ENCODE measurements at regions not wholly inside any gene's neighbourhood (a gene's known extent, or its start where the extent isn't known, plus 50 kb on each side); places are given as distances from the start of the nearest gene placed in this dataset.

- DNase-seq (no peak), ATAC-seq (no peak)
- H3K36me3 ChIP-seq = no peaks in the 10 kb centered on the region
- TF ChIP-seq, protein P1, sequence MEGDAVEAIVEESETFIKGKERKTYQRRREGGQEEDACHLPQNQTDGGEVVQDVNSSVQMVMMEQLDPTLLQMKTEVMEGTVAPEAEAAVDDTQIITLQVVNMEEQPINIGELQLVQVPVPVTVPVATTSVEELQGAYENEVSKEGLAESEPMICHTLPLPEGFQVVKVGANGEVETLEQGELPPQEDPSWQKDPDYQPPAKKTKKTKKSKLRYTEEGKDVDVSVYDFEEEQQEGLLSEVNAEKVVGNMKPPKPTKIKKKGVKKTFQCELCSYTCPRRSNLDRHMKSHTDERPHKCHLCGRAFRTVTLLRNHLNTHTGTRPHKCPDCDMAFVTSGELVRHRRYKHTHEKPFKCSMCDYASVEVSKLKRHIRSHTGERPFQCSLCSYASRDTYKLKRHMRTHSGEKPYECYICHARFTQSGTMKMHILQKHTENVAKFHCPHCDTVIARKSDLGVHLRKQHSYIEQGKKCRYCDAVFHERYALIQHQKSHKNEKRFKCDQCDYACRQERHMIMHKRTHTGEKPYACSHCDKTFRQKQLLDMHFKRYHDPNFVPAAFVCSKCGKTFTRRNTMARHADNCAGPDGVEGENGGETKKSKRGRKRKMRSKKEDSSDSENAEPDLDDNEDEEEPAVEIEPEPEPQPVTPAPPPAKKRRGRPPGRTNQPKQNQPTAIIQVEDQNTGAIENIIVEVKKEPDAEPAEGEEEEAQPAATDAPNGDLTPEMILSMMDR (IDR thresholded peaks at IDR 0.05) = no peak
- intact Hi-C loops (cut with DNase I) = no loop called here
- H3K27me3 ChIP-seq = no peaks in the 10 kb centered on the region
- peaks cover 0 to 5% (median 0%) of the 10 kb centered on the region in 9 donors for H3K4me1 ChIP-seq
- H3K27ac ChIP-seq = no peak overlapping the region
- H3K9me3 ChIP-seq = peaks cover 0 to 24% (median 0%) of the 10 kb centered on the region in 11 donors
- 27 to 37% methylated on average over 1 of the region's 1 CpG for WGBS, 2 donors
- H3K4me3 ChIP-seq = no peak overlapping the region
Measured at GRCh38 chr13:44074611-44075010, 194.9 kb downstream of the LACC1 start.

DNA sequence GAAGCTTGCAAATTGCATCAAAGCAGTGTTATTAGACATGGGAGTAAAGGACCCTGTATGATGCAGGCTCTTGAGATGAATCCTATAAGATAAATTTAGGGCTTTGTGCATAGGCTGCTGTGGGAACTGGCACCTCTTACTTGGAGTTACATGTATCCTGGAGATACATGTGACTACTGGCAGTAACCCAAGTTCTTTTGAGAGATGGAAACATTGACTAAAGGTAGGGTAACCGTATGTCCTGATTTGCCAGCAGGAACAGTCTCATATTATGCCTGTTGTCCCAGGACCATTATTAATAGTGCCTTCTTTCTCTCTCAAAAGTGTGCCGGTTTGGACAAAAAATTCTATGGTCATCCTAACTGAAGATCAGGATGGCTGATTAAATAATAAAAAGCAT lies 195.4 kb downstream of the LACC1 start:
- WGBS, 2 donors = 54 to 65% methylated on average over 2 of the region's 2 CpGs

GRCh38 chr13:44078806-44079376 lies 199.2 kb downstream of the LACC1 start:
- TF ChIP-seq, protein P1 (IDR thresholded peaks at IDR 0.05) = no peak
- ATAC-seq = no peak
- no peaks in the 10 kb centered on the region for H3K36me3 ChIP-seq
- no peak for DNase-seq
- 59% methylated on average over 5 of the region's 5 CpGs for WGBS, 2 donors
- no peak overlapping the region for H3K4me3 ChIP-seq
- H3K4me1 ChIP-seq = peaks cover 0 to 5% (median 0%) of the 10 kb centered on the region in 9 donors
- no peak overlapping the region for H3K27ac ChIP-seq
- H3K27me3 ChIP-seq = no peaks in the 10 kb centered on the region
- intact Hi-C loops (cut with DNase I) = no loop called here
- H3K9me3 ChIP-seq = peaks cover 0 to 4% (median 0%) of the 10 kb centered on the region in 11 donors

More for the DNA sequence above, 195.4 kb downstream of the LACC1 start:
- peaks cover 0 to 24% (median 0%) of the 10 kb centered on the region in 11 donors for H3K9me3 ChIP-seq
- intact Hi-C loops (cut with DNase I) = no loop called here
- H3K27me3 ChIP-seq = no peaks in the 10 kb centered on the region
- TF ChIP-seq, protein P1 (IDR thresholded peaks at IDR 0.05) = no peak
- H3K4me1 ChIP-seq = peaks cover 0 to 5% (median 0%) of the 10 kb centered on the region in 9 donors
- H3K36me3 ChIP-seq = no peaks in the 10 kb centered on the region
- H3K4me3 ChIP-seq = no peak overlapping the region
- DNase-seq (no peak), ATAC-seq (peak in 4 of 8 donors; percentile 24 to 83 (median 50))
- H3K27ac ChIP-seq = no peak overlapping the region

GRCh38 chr13:44079413-44080205 lies 199.9 kb downstream of the LACC1 start:
- H3K36me3 ChIP-seq = no peaks in the 10 kb centered on the region
- no peak for ATAC-seq
- TF ChIP-seq, protein P1 (IDR thresholded peaks at IDR 0.05) = no peak
- no peaks in the 10 kb centered on the region for H3K27me3 ChIP-seq
- 64 to 70% methylated on average over 11 of the region's 11 CpGs for WGBS, 2 donors
- peaks cover 0 to 4% (median 0%) of the 10 kb centered on the region in 11 donors for H3K9me3 ChIP-seq
- no peak overlapping the region for H3K27ac ChIP-seq
- peaks cover 0 to 5% (median 0%) of the 10 kb centered on the region in 9 donors for H3K4me1 ChIP-seq
- DNase-seq = no peak
- no peak overlapping the region for H3K4me3 ChIP-seq
- intact Hi-C loops (cut with DNase I) = no loop called here
